NB4 (cell line): ENCODE measurements at regions not wholly inside any gene's neighbourhood (a gene's known extent, or its start where the extent isn't known, plus 50 kb on each side); places are given as distances from the start of the nearest gene placed in this dataset.

Experiments
- MYC ChIP-seq: IDR thresholded peaks from 2 replicates; pipeline ENCODE4 v1.6.1; 2011; ENCODE audit warnings: low read depth, low read length
- POLR2A ChIP-seq: IDR thresholded peaks from 2 replicates; pipeline ENCODE4 v1.6.1; 2011; ENCODE audit warnings: mild to moderate bottlenecking; ENCODE audit not compliant: insufficient read length; ENCODE audit errors: extremely low read depth
- TF ChIP-seq, protein P1 (sequence below): IDR thresholded peaks from 2 replicates; pipeline ENCODE4 v1.6.1; 2011; ENCODE audit warnings: low read depth, low read length
- TF ChIP-seq, protein P2 (sequence below): IDR thresholded peaks from one replicate; pipeline ENCODE4 v1.5.1; 2012; ENCODE audit warnings: low read depth, low read length

DNA sequence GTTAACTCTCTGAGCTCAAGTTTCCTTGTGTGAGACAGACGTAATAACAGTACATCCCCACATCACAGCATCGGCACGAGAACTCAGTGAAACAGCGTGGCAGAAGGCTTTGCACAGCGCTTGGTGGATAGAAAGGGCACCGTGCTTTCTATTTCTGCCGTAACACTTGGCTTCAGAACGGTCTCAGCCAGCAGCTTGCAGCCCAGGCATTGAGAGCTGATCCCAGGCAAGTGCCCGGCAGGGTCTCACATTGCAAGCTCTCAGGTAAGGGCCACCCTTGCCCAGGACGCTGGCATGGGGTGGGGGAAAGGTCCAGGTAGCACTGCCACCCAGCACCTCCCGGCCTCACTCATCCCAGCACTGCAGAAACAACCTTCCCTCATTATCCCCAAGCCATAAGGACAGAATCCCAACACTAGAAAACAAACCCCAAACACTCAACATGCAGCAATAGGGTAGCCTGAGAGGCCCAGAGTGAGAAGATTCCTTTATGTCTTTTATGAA lies 70.5 kb upstream of the ITGA11 start:
- TF ChIP-seq, protein P1, sequence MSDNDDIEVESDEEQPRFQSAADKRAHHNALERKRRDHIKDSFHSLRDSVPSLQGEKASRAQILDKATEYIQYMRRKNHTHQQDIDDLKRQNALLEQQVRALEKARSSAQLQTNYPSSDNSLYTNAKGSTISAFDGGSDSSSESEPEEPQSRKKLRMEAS = no peak
- TF ChIP-seq, protein P2, sequence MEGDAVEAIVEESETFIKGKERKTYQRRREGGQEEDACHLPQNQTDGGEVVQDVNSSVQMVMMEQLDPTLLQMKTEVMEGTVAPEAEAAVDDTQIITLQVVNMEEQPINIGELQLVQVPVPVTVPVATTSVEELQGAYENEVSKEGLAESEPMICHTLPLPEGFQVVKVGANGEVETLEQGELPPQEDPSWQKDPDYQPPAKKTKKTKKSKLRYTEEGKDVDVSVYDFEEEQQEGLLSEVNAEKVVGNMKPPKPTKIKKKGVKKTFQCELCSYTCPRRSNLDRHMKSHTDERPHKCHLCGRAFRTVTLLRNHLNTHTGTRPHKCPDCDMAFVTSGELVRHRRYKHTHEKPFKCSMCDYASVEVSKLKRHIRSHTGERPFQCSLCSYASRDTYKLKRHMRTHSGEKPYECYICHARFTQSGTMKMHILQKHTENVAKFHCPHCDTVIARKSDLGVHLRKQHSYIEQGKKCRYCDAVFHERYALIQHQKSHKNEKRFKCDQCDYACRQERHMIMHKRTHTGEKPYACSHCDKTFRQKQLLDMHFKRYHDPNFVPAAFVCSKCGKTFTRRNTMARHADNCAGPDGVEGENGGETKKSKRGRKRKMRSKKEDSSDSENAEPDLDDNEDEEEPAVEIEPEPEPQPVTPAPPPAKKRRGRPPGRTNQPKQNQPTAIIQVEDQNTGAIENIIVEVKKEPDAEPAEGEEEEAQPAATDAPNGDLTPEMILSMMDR = no peak
- TF ChIP-seq MYC (no peak), POLR2A (no peak)
